PC-3 (cell line): ENCODE measurements at regions not wholly inside any gene's neighbourhood (a gene's known extent, or its start where the extent isn't known, plus 50 kb on each side); places are given as distances from the start of the nearest gene placed in this dataset.

Source experiments
- ATAC-seq: fragments of 200-7000 bp; cut with Tn5 transposase; 2 replicates; pipeline ENCODE4 v1.9.1; 2020; ENCODE audit warnings: mild to moderate bottlenecking, moderate library complexity
- BruUV-seq: library from RNA; stranded (reverse); fragments of 400-500 nt; replicated peaks from 2 replicates; lab custom pipeline; 2021; lab: Mats Ljungman, UMichigan
- CTCF ChIA-PET: fragments of 300-600 bp; sonication (Branson Sonifier 250); formaldehyde crosslinking; loops from one replicate; lab custom pipeline; 2022; ENCODE audit warnings: antibody characterized with exemption; lab: Charles Lee
- POLR2A ChIA-PET: fragments of 300-600 bp; sonication (Branson Sonifier 250); formaldehyde crosslinking; loops from one replicate; lab custom pipeline; 2022; ENCODE audit warnings: antibody characterized with exemption; ENCODE audit not compliant: unreplicated experiment; lab: Charles Lee
- DNase-seq: peaks from one replicate; pipeline ENCODE4 v3.0.0-alpha.2; 2015
- H2AFZ ChIP-seq: fragments of 300-600 bp; sonication (generic); 2 replicates; pipeline ENCODE4 v1.6.0; 2016; ENCODE audit warnings: antibody characterized with exemption, low read length
- H3F3A ChIP-seq: fragments of 300-600 bp; sonication (generic); one replicate; pipeline ENCODE4 v1.6.0; 2017; ENCODE audit warnings: antibody characterized with exemption, low read length, control low read depth, mild to moderate bottlenecking; ENCODE audit not compliant: unreplicated experiment
- H3K27ac ChIP-seq: fragments of 300-600 bp; sonication (generic); 2 replicates; pipeline ENCODE4 v1.5.1; 2016; ENCODE audit warnings: mild to moderate bottlenecking, low read length
- H3K27me3 ChIP-seq: fragments of 300-600 bp; sonication (generic); 2 replicates; pipeline ENCODE4 v1.6.1; 2016; ENCODE audit warnings: low read length, mixed read lengths
- H3K36me3 ChIP-seq: fragments of 300-600 bp; sonication (generic); 2 replicates; pipeline ENCODE4 v1.6.1; 2016; ENCODE audit warnings: low read depth, mixed run types, low read length, mixed read lengths
- H3K4me1 ChIP-seq: fragments of 300-600 bp; sonication (generic); 2 replicates; pipeline ENCODE4 v1.5.1; 2016; ENCODE audit warnings: low read length; ENCODE audit not compliant: insufficient read depth
- H3K4me2 ChIP-seq: fragments of 300-600 bp; sonication (generic); 2 replicates; pipeline ENCODE4 v1.6.0; 2016; ENCODE audit warnings: low read length
- H3K4me3 ChIP-seq: fragments of 300-600 bp; sonication (generic); 2 replicates; pipeline ENCODE4 v1.5.1; 2016; ENCODE audit warnings: mild to moderate bottlenecking, low read length, mixed read lengths
- H3K79me2 ChIP-seq: fragments of 300-600 bp; sonication (generic); 2 replicates; pipeline ENCODE4 v1.6.1; 2017; ENCODE audit warnings: low read length, mixed read lengths
- H3K9ac ChIP-seq: fragments of 300-600 bp; sonication (generic); 2 replicates; pipeline ENCODE4 v1.6.0; 2016; ENCODE audit warnings: mild to moderate bottlenecking, low read length
- H3K9me2 ChIP-seq: fragments of 300-600 bp; sonication (generic); replicated peaks from 2 replicates; pipeline ENCODE4 v1.6.1; 2016; ENCODE audit warnings: mixed run types, low read length, mixed read lengths
- H3K9me3 ChIP-seq: fragments of 300-600 bp; sonication (generic); 2 replicates; pipeline ENCODE4 v1.6.1; 2016; ENCODE audit warnings: low read length, mixed read lengths
- H4K20me1 ChIP-seq: fragments of 300-600 bp; sonication (generic); 2 replicates; pipeline ENCODE4 v1.6.1; 2016; ENCODE audit warnings: low read length, mixed read lengths
- EZH2 ChIP-seq: fragments of 300-600 bp; sonication (generic); IDR thresholded peaks from one replicate; pipeline ENCODE4 v1.6.1; 2017; ENCODE audit warnings: antibody characterized with exemption, mild to moderate bottlenecking, low read length; ENCODE audit not compliant: unreplicated experiment
- EZH2phosphoT487 ChIP-seq: fragments of 300-600 bp; sonication (generic); IDR thresholded peaks from 2 replicates; pipeline ENCODE4 v1.6.1; 2018; ENCODE audit warnings: mild to moderate bottlenecking, antibody characterized with exemption, low read length, borderline replicate concordance
- intact Hi-C: fragments of 100-400 bp; cut with micrococcal nuclease; formaldehyde crosslinking; loops from 2 replicates; pipeline ENCODE4 v1.9.0; 2023
- TF ChIP-seq, protein P1 (sequence below): fragments of 300-600 bp; sonication (generic); conservative IDR thresholded peaks from 2 replicates; pipeline ENCODE4 v1.5.1; 2017; ENCODE audit warnings: antibody characterized with exemption, low read depth, mild to moderate bottlenecking, low read length

DNA sequence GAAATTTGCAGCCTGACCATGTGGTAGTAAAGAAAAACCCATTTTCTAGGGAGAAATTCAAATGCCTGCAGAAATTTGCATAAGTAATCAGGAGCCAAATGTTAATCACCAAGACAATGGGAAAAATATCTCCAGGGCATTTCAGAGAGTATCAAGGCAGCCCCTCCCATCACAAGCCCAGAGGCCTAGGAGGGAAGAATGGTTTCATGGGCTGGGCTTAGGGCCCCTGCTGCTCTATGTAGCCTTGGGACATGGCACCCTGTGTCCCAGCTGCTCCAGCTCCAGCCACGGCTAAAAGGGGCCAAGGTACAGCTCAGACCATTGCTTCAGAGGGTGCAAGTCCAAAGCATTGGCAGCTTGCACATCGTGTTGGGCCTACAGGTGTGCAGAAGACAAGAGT is 117.2 kb upstream of the RALGAPA2 start:
- Histone ChIP-seq H3K27ac (no peak overlapping the region), H3K4me3 (no peak overlapping the region), H3K4me2 (no peak overlapping the region), H3K36me3 (no peaks in the 10 kb centered on the region), H3F3A (no peaks in the 10 kb centered on the region), H3K79me2 (no peaks in the 10 kb centered on the region), H2AFZ (no peak overlapping the region), H4K20me1 (no peaks in the 10 kb centered on the region), H3K4me1 (no peaks in the 10 kb centered on the region), H3K9me2 (no peaks in the 10 kb centered on the region; the same call in 1 of the 2 replicates), H3K9ac (no peak overlapping the region), H3K27me3 (peaks cover 34% of the 10 kb centered on the region), H3K9me3 (no peaks in the 10 kb centered on the region)
- ChIA-PET CTCF (no interaction called here), POLR2A (no interaction called here)
- TF ChIP-seq EZH2phosphoT487 (no peak), EZH2 (no peak)
- TF ChIP-seq, protein P1, sequence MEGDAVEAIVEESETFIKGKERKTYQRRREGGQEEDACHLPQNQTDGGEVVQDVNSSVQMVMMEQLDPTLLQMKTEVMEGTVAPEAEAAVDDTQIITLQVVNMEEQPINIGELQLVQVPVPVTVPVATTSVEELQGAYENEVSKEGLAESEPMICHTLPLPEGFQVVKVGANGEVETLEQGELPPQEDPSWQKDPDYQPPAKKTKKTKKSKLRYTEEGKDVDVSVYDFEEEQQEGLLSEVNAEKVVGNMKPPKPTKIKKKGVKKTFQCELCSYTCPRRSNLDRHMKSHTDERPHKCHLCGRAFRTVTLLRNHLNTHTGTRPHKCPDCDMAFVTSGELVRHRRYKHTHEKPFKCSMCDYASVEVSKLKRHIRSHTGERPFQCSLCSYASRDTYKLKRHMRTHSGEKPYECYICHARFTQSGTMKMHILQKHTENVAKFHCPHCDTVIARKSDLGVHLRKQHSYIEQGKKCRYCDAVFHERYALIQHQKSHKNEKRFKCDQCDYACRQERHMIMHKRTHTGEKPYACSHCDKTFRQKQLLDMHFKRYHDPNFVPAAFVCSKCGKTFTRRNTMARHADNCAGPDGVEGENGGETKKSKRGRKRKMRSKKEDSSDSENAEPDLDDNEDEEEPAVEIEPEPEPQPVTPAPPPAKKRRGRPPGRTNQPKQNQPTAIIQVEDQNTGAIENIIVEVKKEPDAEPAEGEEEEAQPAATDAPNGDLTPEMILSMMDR: no peak
- BruUV-seq: no TSS peak
- DNase-seq: no peak
- intact Hi-C loops: loop anchor here (5.0 to 10.0 kb wide), 2 partner anchors 747 to 1485 kb away; no protein-coding TSS in a partner anchor
- no peak for ATAC-seq

DNA sequence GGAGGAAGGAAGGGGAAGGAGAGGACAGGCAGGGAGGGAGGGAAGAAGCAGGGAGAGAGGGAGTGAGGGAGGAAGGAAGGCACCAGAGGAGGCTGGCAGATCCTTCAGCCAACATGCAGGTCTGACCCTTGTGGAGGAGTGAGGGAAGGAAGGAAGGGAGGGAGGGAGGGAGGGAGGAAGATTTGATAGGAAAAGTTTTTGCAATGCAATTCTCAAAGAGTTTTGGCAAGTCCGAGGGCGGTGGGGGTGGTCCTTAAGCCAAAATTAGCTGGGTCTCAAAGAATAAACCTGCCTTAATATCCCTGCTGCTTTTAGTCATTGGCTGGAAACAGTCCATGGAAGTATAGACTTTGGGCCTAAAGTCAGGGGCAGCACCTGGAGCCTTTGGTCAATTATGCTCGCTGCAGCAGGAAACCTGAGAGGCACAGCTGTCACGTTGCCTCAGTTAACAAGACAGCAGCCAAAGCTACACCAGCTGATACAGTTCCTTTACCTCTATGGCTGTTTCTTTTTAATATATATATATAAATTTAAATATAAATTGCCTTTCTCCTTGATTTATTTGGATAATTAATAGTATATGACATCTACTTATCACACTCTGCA is 115.7 kb upstream of the RALGAPA2 start:
- Histone ChIP-seq H3K9me2 (no peaks in the 10 kb centered on the region; the same call in 1 of the 2 replicates), H3F3A (no peaks in the 10 kb centered on the region), H3K9me3 (no peaks in the 10 kb centered on the region), H3K4me2 (no peak overlapping the region), H2AFZ (no peak overlapping the region), H4K20me1 (no peaks in the 10 kb centered on the region), H3K9ac (no peak overlapping the region), H3K36me3 (no peaks in the 10 kb centered on the region), H3K27ac (no peak overlapping the region), H3K4me1 (no peaks in the 10 kb centered on the region), H3K79me2 (no peaks in the 10 kb centered on the region), H3K4me3 (no peak overlapping the region), H3K27me3 (peaks cover 34% of the 10 kb centered on the region)
- intact Hi-C loops: loop anchor here (5.0 kb wide), 1 partner anchor 746 kb away; no protein-coding TSS in a partner anchor
- ATAC-seq (no peak), DNase-seq (no peak)
- no TSS peak for BruUV-seq
- ChIA-PET CTCF (no interaction called here), POLR2A (no interaction called here)
- TF ChIP-seq EZH2 (no peak), EZH2phosphoT487 (no peak)
- TF ChIP-seq, protein P1: no peak

DNA sequence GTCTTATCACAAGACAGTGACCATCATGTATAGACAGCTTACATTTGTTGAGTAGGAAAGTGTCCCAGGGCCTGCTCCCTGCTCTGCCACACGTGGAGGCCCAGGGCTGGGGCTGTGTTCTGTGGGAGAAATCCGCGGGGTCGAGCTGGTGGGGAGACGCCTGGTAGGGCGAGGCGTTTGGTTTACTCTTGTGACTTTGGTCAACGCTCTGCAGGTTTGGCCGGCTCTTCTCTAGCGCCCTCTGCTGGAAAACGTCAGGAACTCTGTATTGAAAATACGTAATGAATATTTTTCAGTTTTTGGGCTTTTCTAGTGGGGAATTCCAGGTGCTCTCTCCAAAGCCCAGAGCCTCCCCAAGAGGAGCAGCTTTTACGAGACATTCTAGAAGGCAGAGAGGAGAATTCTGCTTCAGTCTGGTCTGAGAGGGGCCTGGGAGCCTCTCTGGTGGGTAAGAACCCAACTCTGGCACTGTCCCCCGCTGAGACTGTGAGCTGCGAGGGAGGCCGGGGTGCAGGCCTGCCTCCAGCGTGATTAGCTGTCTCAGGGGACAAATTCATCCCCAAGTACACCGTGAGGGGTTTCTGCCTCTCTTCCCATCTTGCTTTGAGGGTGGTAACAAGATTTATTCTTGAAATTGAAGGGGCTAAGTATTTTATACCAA is 112.6 kb upstream of the RALGAPA2 start:
- TF ChIP-seq, protein P1: peak; percentile 89
- TF ChIP-seq EZH2phosphoT487: no peak
- Histone ChIP-seq H3K9ac (no peak overlapping the region), H2AFZ (no peak overlapping the region), H3K9me2 (no peaks in the 10 kb centered on the region), H3K4me2 (no peak overlapping the region), H3K36me3 (no peaks in the 10 kb centered on the region), H4K20me1 (no peaks in the 10 kb centered on the region), H3K4me1 (no peaks in the 10 kb centered on the region), H3K27ac (no peak overlapping the region), H3K9me3 (no peaks in the 10 kb centered on the region), H3K79me2 (no peaks in the 10 kb centered on the region), H3F3A (no peaks in the 10 kb centered on the region), H3K4me3 (no peak overlapping the region), H3K27me3 (peaks cover 46% of the 10 kb centered on the region)
- POLR2A ChIA-PET: no interaction called here
- DNase-seq: peak; percentile 55
- ATAC-seq: peak; percentile 75
- CTCF ChIA-PET: interaction anchor here (1.1 kb wide), 1 partner anchor 231 kb away, joined by 3 read pairs; no protein-coding TSS in a partner anchor
- BruUV-seq: no TSS peak
- intact Hi-C loops: loop anchor here (1.0 to 5.0 kb wide), 3 partner anchors 160 to 743 kb away; no protein-coding TSS in a partner anchor
